HepG2 (cell line): ENCODE measurements at regions not wholly inside any gene's neighbourhood (a gene's known extent, or its start where the extent isn't known, plus 50 kb on each side); places are given as distances from the start of the nearest gene placed in this dataset.

Source experiments
- ATAC-seq: fragments of 200-7000 bp; cut with Tn5 transposase; 3 replicates; pipeline ENCODE4 v1.9.1; 2020; ENCODE audit warnings: mild to moderate bottlenecking, moderate library complexity
- BruUV-seq: library from RNA; stranded (reverse); fragments of 400-500 nt; replicated peaks from 2 replicates; lab custom pipeline; 2021; lab: Mats Ljungman, UMichigan
- CTCF ChIA-PET: fragments of 300-600 bp; formaldehyde crosslinking; extraction: SDS; loops from one replicate; lab custom pipeline; 2021; ENCODE audit warnings: low total read pairs, inconsistent platforms, low intra/inter-chr PET ratio; lab: Yijun Ruan, JAX
- POLR2A ChIA-PET: fragments of 350-600 bp; sonication (Branson Sonifier 250); formaldehyde crosslinking; loops from one replicate; lab custom pipeline; 2020; ENCODE audit warnings: antibody characterized with exemption, inconsistent platforms; lab: Yijun Ruan, JAX
- DNase-seq: peaks from one replicate; pipeline ENCODE4 v3.0.0-alpha.2; 2015; ENCODE audit warnings: low spot score
- FAIRE-seq: peaks from 3 replicates; lab custom pipeline; 2011; peaks lifted over from hg19 to GRCh38; lab: Jason Lieb, UNC
- H2AFZ ChIP-seq: one replicate; pipeline ENCODE4 v1.6.1; 2011; ENCODE audit warnings: low read length, inconsistent platforms
- H3K27ac ChIP-seq: fragments of 300-600 bp; 3 replicates; pipeline ENCODE4 v1.8.0; 2011; ENCODE audit warnings: mixed run types, mild to moderate bottlenecking, mixed read lengths, low read length, inconsistent platforms; ENCODE audit not compliant: insufficient read depth; ENCODE audit errors: extremely low read length
- H3K27me3 ChIP-seq, 2 experiments: fragments of 200-600 bp in 1 of 2; 2 replicates in 1 of 2; 3 replicates in 1 of 2; pipeline versions ENCODE4 v1.6.0 to v1.8.0; 2011; ENCODE audit warnings: low read length in 2 of 2, mild to moderate bottlenecking in 2 of 2, moderate library complexity in 2 of 2, inconsistent platforms in 1 of 2; ENCODE audit not compliant: insufficient read depth in 2 of 2, control insufficient read depth in 1 of 2
- H3K36me3 ChIP-seq, 2 experiments: fragments of 200-600 bp in 1 of 2; replicated peaks in 1 of 2; 2 replicates in 1 of 2; 3 replicates in 1 of 2; pipeline versions ENCODE4 v1.5.1 to v1.8.0; 2011; ENCODE audit warnings: low read length in 2 of 2, inconsistent platforms in 1 of 2; ENCODE audit not compliant: insufficient read depth in 2 of 2, control insufficient read depth in 1 of 2
- H3K4me1 ChIP-seq: 2 replicates; pipeline ENCODE4 v1.5.1; 2012; ENCODE audit warnings: low read length, inconsistent platforms; ENCODE audit not compliant: insufficient read depth
- H3K4me2 ChIP-seq: 2 replicates; pipeline ENCODE4 v1.6.0; 2011; ENCODE audit warnings: low read depth, low read length, inconsistent platforms
- H3K4me3 ChIP-seq, 3 experiments: fragments of 200-600 bp in 1 of 3; sonication (generic), shearing (Covaris generic) in 1 of 3; replicated peaks in 1 of 3; 2 replicates each; pipeline ENCODE4 v1.5.1; 2011 to 2016; ENCODE audit warnings: low read length in 3 of 3, inconsistent platforms in 2 of 3, low read depth in 2 of 3, mild to moderate bottlenecking in 2 of 3, control low read depth in 1 of 3, mixed read lengths in 1 of 3; ENCODE audit not compliant: insufficient read depth in 1 of 3
- H3K79me2 ChIP-seq: one replicate; pipeline ENCODE4 v1.6.1; 2011; ENCODE audit warnings: low read length, inconsistent platforms; ENCODE audit not compliant: insufficient read depth
- H3K9ac ChIP-seq: 2 replicates; pipeline ENCODE4 v1.6.0; 2011; ENCODE audit warnings: mild to moderate bottlenecking, low read depth, low read length, inconsistent platforms; ENCODE audit not compliant: insufficient read depth
- H3K9me3 ChIP-seq: 2 replicates; pipeline ENCODE4 v1.5.1; 2012; ENCODE audit warnings: mild to moderate bottlenecking, low read length
- H4K20me1 ChIP-seq: 2 replicates; pipeline ENCODE4 v1.6.0; 2011; ENCODE audit warnings: inconsistent platforms, mild to moderate bottlenecking, low read length, moderate library complexity; ENCODE audit not compliant: insufficient read depth
- ISX ChIP-seq: sonication (generic); formaldehyde crosslinking; conservative IDR thresholded peaks from 2 replicates; pipeline ENCODE4 v1.5.0; 2020; ENCODE audit warnings: missing genetic modification reagents
- STAG1 ChIP-seq: sonication (generic); formaldehyde crosslinking; IDR thresholded peaks from 2 replicates; pipeline ENCODE4 v1.4.0; 2020; ENCODE audit warnings: missing genetic modification reagents
- TP53 ChIP-seq: sonication (generic); formaldehyde crosslinking; conservative IDR thresholded peaks from 2 replicates; pipeline ENCODE4 v1.4.0; 2020; ENCODE audit warnings: missing genetic modification reagents
- ZNF225 ChIP-seq: sonication (generic); formaldehyde crosslinking; IDR thresholded peaks from 2 replicates; pipeline ENCODE4 v1.4.0; 2020; ENCODE audit warnings: mild to moderate bottlenecking, missing genetic modification reagents
- ZNF335 ChIP-seq: sonication (generic); formaldehyde crosslinking; IDR thresholded peaks from 2 replicates; pipeline ENCODE4 v1.4.0; 2020; ENCODE audit warnings: missing genetic modification reagents
- ZNF772 ChIP-seq: sonication (generic); formaldehyde crosslinking; IDR thresholded peaks from 2 replicates; pipeline ENCODE4 v1.5.0; 2020; ENCODE audit warnings: mild to moderate bottlenecking, missing genetic modification reagents
- ZNF780A ChIP-seq: sonication (generic); formaldehyde crosslinking; IDR thresholded peaks from 2 replicates; pipeline ENCODE4 v1.8.0; 2022; ENCODE audit warnings: mild to moderate bottlenecking, missing genetic modification reagents, moderate library complexity
- WGBS: methylation state at CpG from one replicate; pipeline ENCODE4 v1.1.6; 2017; ENCODE audit warnings: low lambda C conversion rate; 5-methylcytosine and 5-hydroxymethylcytosine counted together
- in situ Hi-C: cut with HindIII; loops from 2 replicates; pipeline ENCODE4 v1.10.0; 2017; ENCODE audit warnings: low pct_unique_long_range_greater_than_20kb; ENCODE audit not compliant: extremely low pct_ligation_motif_present
- intact Hi-C: fragments of 100-400 bp; cut with micrococcal nuclease; formaldehyde crosslinking; loops from one replicate; pipeline ENCODE4 v1.10.0; 2022; ENCODE audit not compliant: unreplicated experiment
- TF ChIP-seq, protein P1 (sequence below): sonication (generic); formaldehyde crosslinking; IDR thresholded peaks from 2 replicates; pipeline ENCODE4 v1.4.0; 2020; ENCODE audit warnings: missing genetic modification reagents
- TF ChIP-seq, protein P2 (sequence below): sonication (generic); formaldehyde crosslinking; IDR thresholded peaks from 2 replicates; pipeline ENCODE4 v1.4.0; 2020; ENCODE audit warnings: missing genetic modification reagents, low read depth, mild to moderate bottlenecking, borderline replicate concordance

DNA sequence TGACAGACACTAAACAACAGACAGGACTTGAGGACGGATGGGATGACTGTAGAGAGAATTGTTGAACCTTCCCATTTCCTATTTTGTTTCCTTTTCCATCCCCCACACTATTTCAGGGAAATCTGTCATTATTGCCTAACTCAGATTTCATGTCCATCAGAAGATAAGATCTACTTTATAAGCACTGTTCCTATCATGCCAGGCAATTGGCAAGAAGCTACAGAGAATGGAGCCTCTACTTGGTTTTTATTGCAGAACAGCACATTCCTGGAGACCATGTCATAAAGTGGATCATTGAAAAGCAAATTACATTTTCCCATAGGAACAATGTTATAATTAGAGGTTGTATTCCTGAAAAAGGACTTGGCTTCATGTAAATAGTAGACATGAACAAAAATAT, 173.7 kb upstream of the KIF2A start:
- DNase-seq = no peak
- peaks cover 0 to 7% of the 10 kb centered on the region in 2 experiments; a peak in 2 of 5 replicates for H3K27me3 ChIP-seq
- H3K4me3 ChIP-seq = no peak overlapping the region
- no peaks in the 10 kb centered on the region for H3K9me3 ChIP-seq
- H4K20me1 ChIP-seq = no peaks in the 10 kb centered on the region
- H3K9ac ChIP-seq = no peak overlapping the region
- ChIA-PET POLR2A (no interaction called here), CTCF (no interaction called here)
- no TSS peak for BruUV-seq
- WGBS = 0% methylated on average over 1 of the region's 1 CpG
- in situ Hi-C loops = no loop called here
- TF ChIP-seq ISX (CRISPR knock-in tag) (no peak), ZNF772 (no peak), ZNF780A (CRISPR knock-in tag) (no peak), ZNF335 (no peak), STAG1 (CRISPR knock-in tag) (no peak), ZNF225 (CRISPR knock-in tag) (no peak), TP53 (CRISPR knock-in tag) (no peak)
- TF ChIP-seq, protein P1, sequence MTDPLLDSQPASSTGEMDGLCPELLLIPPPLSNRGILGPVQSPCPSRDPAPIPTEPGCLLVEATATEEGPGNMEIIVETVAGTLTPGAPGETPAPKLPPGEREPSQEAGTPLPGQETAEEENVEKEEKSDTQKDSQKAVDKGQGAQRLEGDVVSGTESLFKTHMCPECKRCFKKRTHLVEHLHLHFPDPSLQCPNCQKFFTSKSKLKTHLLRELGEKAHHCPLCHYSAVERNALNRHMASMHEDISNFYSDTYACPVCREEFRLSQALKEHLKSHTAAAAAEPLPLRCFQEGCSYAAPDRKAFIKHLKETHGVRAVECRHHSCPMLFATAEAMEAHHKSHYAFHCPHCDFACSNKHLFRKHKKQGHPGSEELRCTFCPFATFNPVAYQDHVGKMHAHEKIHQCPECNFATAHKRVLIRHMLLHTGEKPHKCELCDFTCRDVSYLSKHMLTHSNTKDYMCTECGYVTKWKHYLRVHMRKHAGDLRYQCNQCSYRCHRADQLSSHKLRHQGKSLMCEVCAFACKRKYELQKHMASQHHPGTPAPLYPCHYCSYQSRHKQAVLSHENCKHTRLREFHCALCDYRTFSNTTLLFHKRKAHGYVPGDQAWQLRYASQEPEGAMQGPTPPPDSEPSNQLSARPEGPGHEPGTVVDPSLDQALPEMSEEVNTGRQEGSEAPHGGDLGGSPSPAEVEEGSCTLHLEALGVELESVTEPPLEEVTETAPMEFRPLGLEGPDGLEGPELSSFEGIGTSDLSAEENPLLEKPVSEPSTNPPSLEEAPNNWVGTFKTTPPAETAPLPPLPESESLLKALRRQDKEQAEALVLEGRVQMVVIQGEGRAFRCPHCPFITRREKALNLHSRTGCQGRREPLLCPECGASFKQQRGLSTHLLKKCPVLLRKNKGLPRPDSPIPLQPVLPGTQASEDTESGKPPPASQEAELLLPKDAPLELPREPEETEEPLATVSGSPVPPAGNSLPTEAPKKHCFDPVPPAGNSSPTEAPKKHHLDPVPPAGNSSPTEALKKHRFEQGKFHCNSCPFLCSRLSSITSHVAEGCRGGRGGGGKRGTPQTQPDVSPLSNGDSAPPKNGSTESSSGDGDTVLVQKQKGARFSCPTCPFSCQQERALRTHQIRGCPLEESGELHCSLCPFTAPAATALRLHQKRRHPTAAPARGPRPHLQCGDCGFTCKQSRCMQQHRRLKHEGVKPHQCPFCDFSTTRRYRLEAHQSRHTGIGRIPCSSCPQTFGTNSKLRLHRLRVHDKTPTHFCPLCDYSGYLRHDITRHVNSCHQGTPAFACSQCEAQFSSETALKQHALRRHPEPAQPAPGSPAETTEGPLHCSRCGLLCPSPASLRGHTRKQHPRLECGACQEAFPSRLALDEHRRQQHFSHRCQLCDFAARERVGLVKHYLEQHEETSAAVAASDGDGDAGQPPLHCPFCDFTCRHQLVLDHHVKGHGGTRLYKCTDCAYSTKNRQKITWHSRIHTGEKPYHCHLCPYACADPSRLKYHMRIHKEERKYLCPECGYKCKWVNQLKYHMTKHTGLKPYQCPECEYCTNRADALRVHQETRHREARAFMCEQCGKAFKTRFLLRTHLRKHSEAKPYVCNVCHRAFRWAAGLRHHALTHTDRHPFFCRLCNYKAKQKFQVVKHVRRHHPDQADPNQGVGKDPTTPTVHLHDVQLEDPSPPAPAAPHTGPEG (CRISPR knock-in tag) = no peak
- TF ChIP-seq, protein P2, sequence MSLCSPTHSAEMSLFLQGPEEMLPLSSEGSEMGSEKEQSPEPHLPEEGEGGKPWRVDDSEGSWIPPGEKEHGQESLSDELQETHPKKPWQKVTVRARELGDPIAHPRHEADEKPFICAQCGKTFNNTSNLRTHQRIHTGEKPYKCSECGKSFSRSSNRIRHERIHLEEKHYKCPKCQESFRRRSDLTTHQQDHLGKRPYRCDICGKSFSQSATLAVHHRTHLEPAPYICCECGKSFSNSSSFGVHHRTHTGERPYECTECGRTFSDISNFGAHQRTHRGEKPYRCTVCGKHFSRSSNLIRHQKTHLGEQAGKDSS (CRISPR knock-in tag) = no peak
- TF ChIP-seq, all 625 proteins: peak for 0
- Histone ChIP-seq H3K36me3 (no peaks in the 10 kb centered on the region), H3K4me1 (no peaks in the 10 kb centered on the region), H3K4me2 (no peak overlapping the region), H2AFZ (no peak overlapping the region), H3K79me2 (no peaks in the 10 kb centered on the region), H3K27ac (no peak overlapping the region)
- intact Hi-C loops = no loop called here
- ATAC-seq (no peak), FAIRE-seq (no peak)
